ENCODE measurements at regions not wholly inside any gene's neighbourhood (a gene's known extent, or its start where the extent isn't known, plus 50 kb on each side); places are given as distances from the start of the nearest gene placed in this dataset.

DNA sequence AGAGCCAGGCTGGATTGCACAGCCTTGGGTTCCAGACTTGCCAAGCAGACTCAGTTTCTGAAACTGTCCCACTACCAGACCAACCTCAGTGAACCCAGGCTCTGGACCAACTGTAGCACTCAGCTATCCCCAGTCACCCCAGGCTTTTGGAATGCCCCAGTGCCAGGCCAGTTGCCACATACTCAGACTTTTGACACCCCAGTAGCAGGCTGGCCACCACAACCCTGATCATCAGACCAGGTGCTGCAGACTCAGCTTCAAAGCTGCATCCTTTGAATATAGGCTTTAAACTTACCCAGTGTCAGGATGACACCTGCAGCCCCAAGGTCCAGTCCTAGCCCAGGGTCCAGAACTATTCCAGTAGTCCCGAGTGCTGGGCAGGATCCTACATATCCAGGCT lies 1389.9 kb downstream of the ARAP2 start:
- no peak for ATAC-seq
- TF ChIP-seq ARNTL (CRISPR knock-in tag; IDR thresholded peaks at IDR 0.05; ENCODE audit: borderline replicate concordance, low read depth) (no peak), RARB (CRISPR knock-in tag; IDR thresholded peaks at IDR 0.05) (no peak), TCF4 (CRISPR knock-in tag; IDR thresholded peaks at IDR 0.05; ENCODE audit: borderline replicate concordance) (no peak), ZFP3 (CRISPR knock-in tag; IDR thresholded peaks at IDR 0.05) (no peak), CREB5 (CRISPR knock-in tag; IDR thresholded peaks at IDR 0.05; ENCODE audit: low read depth) (no peak), BACH2 (CRISPR knock-in tag; IDR thresholded peaks at IDR 0.05; ENCODE audit: borderline replicate concordance) (no peak), ZFP30 (CRISPR knock-in tag; IDR thresholded peaks at IDR 0.05) (no peak)

DNA sequence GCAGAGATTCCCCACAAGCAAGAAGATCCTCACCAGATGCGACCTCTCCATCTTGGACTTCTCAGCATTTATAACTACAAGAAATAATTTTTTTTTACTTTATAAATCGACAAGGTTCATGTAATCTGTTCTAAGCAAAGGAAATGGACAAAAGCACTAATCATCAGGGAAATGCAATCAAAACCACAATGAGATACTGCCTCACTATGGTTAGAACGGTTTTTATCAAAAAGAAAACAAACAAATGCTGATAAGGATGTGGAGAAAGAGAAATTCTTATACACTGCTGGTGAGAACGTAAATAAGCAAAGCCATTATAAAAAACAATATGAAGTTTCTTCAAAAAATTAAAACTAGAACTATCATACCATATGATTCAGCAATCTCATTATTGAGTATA lies 1382.6 kb downstream of the ARAP2 start:
- ATAC-seq, result no peak
- TF ChIP-seq CREB5 (CRISPR knock-in tag; IDR thresholded peaks at IDR 0.05; ENCODE audit: low read depth) (no peak), TCF4 (CRISPR knock-in tag; IDR thresholded peaks at IDR 0.05; ENCODE audit: borderline replicate concordance) (0 out of 2 replicates have a peak, but pooled peaks have one; percentile 8)

GRCh38 chr4:34878961-34879360 lies 1365.4 kb downstream of the ARAP2 start:
- TF ChIP-seq TOX (CRISPR knock-in tag; IDR thresholded peaks at IDR 0.05; ENCODE audit: borderline replicate concordance) (no peak), ZNF565 (CRISPR knock-in tag; conservative IDR thresholded peaks at IDR 0.05; ENCODE audit: low read depth) (no peak), CSRNP3 (CRISPR knock-in tag; IDR thresholded peaks at IDR 0.05) (no peak), ARNTL (CRISPR knock-in tag; IDR thresholded peaks at IDR 0.05; ENCODE audit: borderline replicate concordance, low read depth) (no peak), ZC3H10 (CRISPR knock-in tag; IDR thresholded peaks at IDR 0.05) (no peak), BACH2 (CRISPR knock-in tag; IDR thresholded peaks at IDR 0.05; ENCODE audit: borderline replicate concordance) (no peak), GLIS3 (CRISPR knock-in tag; IDR thresholded peaks at IDR 0.05) (no peak), ZFP3 (CRISPR knock-in tag; IDR thresholded peaks at IDR 0.05) (no peak), TCF4 (CRISPR knock-in tag; IDR thresholded peaks at IDR 0.05; ENCODE audit: borderline replicate concordance) (no peak), CREB5 (CRISPR knock-in tag; IDR thresholded peaks at IDR 0.05; ENCODE audit: low read depth) (no peak), ZFP30 (CRISPR knock-in tag; IDR thresholded peaks at IDR 0.05) (no peak), RARB (CRISPR knock-in tag; IDR thresholded peaks at IDR 0.05) (no peak), SNAI2 (CRISPR knock-in tag; IDR thresholded peaks at IDR 0.05) (no peak), TSHZ2 (CRISPR knock-in tag; IDR thresholded peaks at IDR 0.05) (no peak), ISL1 (CRISPR knock-in tag; IDR thresholded peaks at IDR 0.05) (no peak), OSR1 (CRISPR knock-in tag; IDR thresholded peaks at IDR 0.05) (no peak), PPARA (CRISPR knock-in tag; IDR thresholded peaks at IDR 0.05; ENCODE audit: borderline replicate concordance) (no peak)
- TF ChIP-seq, protein P1, sequence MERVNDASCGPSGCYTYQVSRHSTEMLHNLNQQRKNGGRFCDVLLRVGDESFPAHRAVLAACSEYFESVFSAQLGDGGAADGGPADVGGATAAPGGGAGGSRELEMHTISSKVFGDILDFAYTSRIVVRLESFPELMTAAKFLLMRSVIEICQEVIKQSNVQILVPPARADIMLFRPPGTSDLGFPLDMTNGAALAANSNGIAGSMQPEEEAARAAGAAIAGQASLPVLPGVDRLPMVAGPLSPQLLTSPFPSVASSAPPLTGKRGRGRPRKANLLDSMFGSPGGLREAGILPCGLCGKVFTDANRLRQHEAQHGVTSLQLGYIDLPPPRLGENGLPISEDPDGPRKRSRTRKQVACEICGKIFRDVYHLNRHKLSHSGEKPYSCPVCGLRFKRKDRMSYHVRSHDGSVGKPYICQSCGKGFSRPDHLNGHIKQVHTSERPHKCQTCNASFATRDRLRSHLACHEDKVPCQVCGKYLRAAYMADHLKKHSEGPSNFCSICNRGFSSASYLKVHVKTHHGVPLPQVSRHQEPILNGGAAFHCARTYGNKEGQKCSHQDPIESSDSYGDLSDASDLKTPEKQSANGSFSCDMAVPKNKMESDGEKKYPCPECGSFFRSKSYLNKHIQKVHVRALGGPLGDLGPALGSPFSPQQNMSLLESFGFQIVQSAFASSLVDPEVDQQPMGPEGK (CRISPR knock-in tag; IDR thresholded peaks at IDR 0.05; ENCODE audit: borderline replicate concordance), result no peak
- TF ChIP-seq, protein P2, sequence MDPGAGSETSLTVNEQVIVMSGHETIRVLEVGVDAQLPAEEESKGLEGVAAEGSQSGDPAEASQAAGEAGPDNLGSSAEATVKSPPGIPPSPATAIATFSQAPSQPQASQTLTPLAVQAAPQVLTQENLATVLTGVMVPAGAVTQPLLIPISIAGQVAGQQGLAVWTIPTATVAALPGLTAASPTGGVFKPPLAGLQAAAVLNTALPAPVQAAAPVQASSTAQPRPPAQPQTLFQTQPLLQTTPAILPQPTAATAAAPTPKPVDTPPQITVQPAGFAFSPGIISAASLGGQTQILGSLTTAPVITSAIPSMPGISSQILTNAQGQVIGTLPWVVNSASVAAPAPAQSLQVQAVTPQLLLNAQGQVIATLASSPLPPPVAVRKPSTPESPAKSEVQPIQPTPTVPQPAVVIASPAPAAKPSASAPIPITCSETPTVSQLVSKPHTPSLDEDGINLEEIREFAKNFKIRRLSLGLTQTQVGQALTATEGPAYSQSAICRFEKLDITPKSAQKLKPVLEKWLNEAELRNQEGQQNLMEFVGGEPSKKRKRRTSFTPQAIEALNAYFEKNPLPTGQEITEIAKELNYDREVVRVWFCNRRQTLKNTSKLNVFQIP (CRISPR knock-in tag; IDR thresholded peaks at IDR 0.05; ENCODE audit: borderline replicate concordance, low read depth), result no peak
- ATAC-seq, result no peak

Measured in SK-N-SH treated with all-trans-retinoic acid at 6 μM for 48 hours (cell line).